BLaER1 treated with 17β-estradiol and CSF1 and Interleukin-3, amounts not matched to agents 10 nM and 100 nM (cell line): ENCODE measurements at regions not wholly inside any gene's neighbourhood (a gene's known extent, or its start where the extent isn't known, plus 50 kb on each side); places are given as distances from the start of the nearest gene placed in this dataset.
"Not testable (repeated sequence)": the region's sequence is repeated elsewhere in the genome, so short reads cannot be mapped to it uniquely, and the experiment has no call there.

ENCODE experiments used
- H3K27ac ChIP-seq, 11 experiments: shearing (Covaris generic); formaldehyde crosslinking; 2 replicates each; pipeline ENCODE4 v1.8.1; 2022
- H3K27me3 ChIP-seq, 11 experiments: shearing (Covaris generic); formaldehyde crosslinking; 2 replicates each; pipeline ENCODE4 v1.8.1; 2022
- H3K36me3 ChIP-seq, 11 experiments: shearing (Covaris generic); formaldehyde crosslinking; 2 replicates each; pipeline ENCODE4 v1.8.1; 2022
- H3K4me1 ChIP-seq, 10 experiments: shearing (Covaris generic); formaldehyde crosslinking; 2 replicates each; pipeline ENCODE4 v1.8.1; 2022
- H3K4me2 ChIP-seq, 11 experiments: shearing (Covaris generic); formaldehyde crosslinking; 2 replicates each; pipeline ENCODE4 v1.8.1; 2022
- H3K4me3 ChIP-seq, 10 experiments: shearing (Covaris generic); formaldehyde crosslinking; 2 replicates each; pipeline ENCODE4 v1.8.1; 2022
- H3K9ac ChIP-seq, 11 experiments: shearing (Covaris generic); formaldehyde crosslinking; 2 replicates each; pipeline ENCODE4 v1.8.1; 2022
- H3K9me3 ChIP-seq, 11 experiments: shearing (Covaris generic); formaldehyde crosslinking; replicated peaks in 1 of 11; 2 replicates each; pipeline ENCODE4 v1.8.1; 2022
- H4K20me1 ChIP-seq, 11 experiments: shearing (Covaris generic); formaldehyde crosslinking; 2 replicates each; pipeline ENCODE4 v1.8.1; 2022
- Cebpa-rat ChIP-seq, 11 experiments: shearing (Covaris generic); IDR thresholded peaks; 2 replicates each; pipeline ENCODE4 v1.8.1; 2022

DNA sequence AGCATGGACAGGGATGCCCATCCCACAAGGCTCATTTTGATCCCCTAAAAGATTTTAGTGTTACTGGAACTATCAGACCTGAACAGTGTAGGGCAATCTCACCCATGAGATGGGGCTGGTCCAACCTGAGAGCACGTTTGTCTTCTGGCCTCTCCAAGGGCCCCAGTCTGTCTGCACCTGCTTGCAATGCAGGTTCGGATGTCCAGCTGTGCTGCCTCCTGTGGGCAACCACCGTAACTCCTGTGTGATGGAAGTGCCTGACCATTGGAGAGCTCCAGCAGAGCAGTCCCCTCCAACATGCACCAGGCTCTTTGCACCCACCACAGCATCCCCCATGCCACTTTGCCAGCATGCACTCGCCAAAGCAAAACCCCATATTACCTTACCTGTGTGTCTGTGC, 290.1 kb upstream of the KCND2 start:
- no peak overlapping the region for H3K4me3 ChIP-seq
- TF ChIP-seq Cebpa-rat (IDR thresholded peaks at IDR 0.05), result no peak
- no peaks in the 10 kb centered on the region for H3K36me3 ChIP-seq
- peaks cover 0 to 12% (median 5%) of the 10 kb centered on the region in 10 experiments; a peak in 8 of 20 replicates for H3K4me1 ChIP-seq
- H3K9ac ChIP-seq, result no peak overlapping the region
- H3K27me3 ChIP-seq, result no peaks in the 10 kb centered on the region
- H4K20me1 ChIP-seq, result no peaks in the 10 kb centered on the region
- no peak overlapping the region for H3K4me2 ChIP-seq
- no peaks in the 10 kb centered on the region for H3K9me3 ChIP-seq
- H3K27ac ChIP-seq, result no peak overlapping the region

DNA sequence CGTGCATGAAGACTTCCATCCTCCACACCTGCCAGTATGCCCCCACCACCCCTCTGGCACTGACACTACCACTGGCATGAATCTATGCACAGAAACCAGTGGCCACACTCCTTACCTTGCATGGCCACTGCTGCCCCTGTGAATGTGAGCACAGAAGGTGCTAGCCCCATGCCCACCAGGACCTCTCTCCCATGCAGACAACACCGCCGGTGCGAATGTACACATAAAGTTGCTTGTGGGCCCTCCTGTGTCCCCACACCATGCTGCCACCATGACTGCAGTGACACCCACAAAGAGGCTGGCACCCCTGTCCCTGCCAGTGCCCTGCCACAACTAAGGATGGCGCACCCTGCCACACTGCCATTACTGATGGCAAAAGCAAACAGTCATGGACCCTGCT, 289.5 kb upstream of the KCND2 start:
- H3K9ac ChIP-seq, result no peak overlapping the region
- 0 out of 22 replicates have a peak overlapping the region, but pooled peaks of 1 of the 11 experiments have one; percentile 23 for H3K4me2 ChIP-seq
- TF ChIP-seq Cebpa-rat (IDR thresholded peaks at IDR 0.05), result no peak
- H3K36me3 ChIP-seq, result no peaks in the 10 kb centered on the region
- no peaks in the 10 kb centered on the region for H3K27me3 ChIP-seq
- H3K27ac ChIP-seq, result no peak overlapping the region
- no peaks in the 10 kb centered on the region for H3K9me3 ChIP-seq
- no peaks in the 10 kb centered on the region for H4K20me1 ChIP-seq
- H3K4me1 ChIP-seq, result peaks cover 0 to 12% (median 5%) of the 10 kb centered on the region in 10 experiments; a peak in 8 of 20 replicates
- H3K4me3 ChIP-seq, result no peak overlapping the region

DNA sequence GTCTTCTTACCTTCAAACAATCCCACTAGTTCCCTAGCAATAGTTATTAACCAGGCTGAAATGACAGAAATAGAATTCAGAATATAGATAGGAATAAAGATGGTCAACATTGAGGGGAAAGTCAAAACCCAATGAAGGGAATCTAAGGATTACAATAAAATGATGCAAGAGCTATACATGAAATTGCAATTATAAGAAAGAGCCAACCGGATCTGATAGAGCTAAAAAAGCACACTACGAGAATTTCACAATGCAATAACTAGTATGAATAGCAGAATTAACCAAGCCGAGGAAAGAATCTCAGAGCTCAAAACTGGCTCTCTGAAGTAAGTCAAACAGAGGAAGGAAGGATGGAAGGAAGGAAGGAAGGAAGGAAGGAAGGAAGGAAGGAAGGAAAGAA, 288.7 kb upstream of the KCND2 start:
- Histone ChIP-seq H3K9ac (no peak overlapping the region), H3K4me3 (no peak overlapping the region), H3K9me3 (no peaks in the 10 kb centered on the region), H3K36me3 (no peaks in the 10 kb centered on the region), H4K20me1 (no peaks in the 10 kb centered on the region), H3K27ac (no peak overlapping the region), H3K4me1 (peaks cover 0 to 12% (median 5%) of the 10 kb centered on the region in 10 experiments; a peak in 8 of 20 replicates), H3K4me2 (peak overlapping the region in 5 of 11 experiments; percentile 4 to 31 (median 18); a peak in 4 of 22 replicates), H3K27me3 (no peaks in the 10 kb centered on the region)
- no peak for TF ChIP-seq Cebpa-rat (IDR thresholded peaks at IDR 0.05)

DNA sequence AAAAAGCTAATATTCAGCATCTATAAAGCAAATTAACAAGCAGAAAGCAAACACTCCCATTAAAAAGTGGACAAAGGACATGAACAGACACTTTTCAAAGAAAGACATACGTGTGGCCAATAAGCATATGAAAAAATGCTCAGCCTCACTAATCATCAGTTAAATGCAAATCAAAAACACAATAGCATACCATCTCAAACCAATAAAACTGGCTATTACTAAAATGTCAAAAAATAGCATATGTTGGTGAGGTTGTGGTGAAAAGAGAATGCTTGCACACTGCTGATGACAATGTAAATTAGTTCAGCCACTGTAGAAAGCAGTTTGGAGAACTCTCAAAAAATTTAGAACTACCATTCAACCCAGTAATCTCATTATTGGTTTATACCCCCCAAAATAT, 284.6 kb upstream of the KCND2 start:
- no peaks in the 10 kb centered on the region for H3K9me3 ChIP-seq
- no peaks in the 10 kb centered on the region for H4K20me1 ChIP-seq

DNA sequence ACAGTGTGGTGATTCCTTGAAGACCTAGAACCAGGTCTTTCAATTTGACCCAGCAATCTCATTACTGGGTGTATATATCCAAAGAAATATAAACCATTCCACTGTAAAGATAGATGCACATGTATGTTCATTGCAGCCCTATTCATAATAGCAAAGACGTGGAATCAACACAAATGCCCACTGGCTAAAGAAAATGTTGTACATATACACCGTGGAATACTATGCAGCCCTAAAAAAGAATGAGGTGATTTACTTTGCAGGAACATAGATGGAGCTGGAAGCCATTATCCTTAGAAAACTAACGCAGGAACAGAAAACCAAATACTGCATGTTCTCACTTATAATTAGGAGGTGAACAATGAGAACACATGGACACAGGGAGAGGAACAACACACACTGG, 278.0 kb upstream of the KCND2 start:
- Histone ChIP-seq H3K4me1 (no peaks in the 10 kb centered on the region), H3K4me3 (no peak overlapping the region)

More for the DNA sequence above, 284.6 kb upstream of the KCND2 start:
- Histone ChIP-seq H3K36me3 (no peaks in the 10 kb centered on the region), H3K4me1 (peaks cover 0 to 12% (median 5%) of the 10 kb centered on the region in 10 experiments; a peak in 8 of 20 replicates), H3K27me3 (no peaks in the 10 kb centered on the region), H3K4me3 (no peak overlapping the region), H3K9ac (no peak overlapping the region), H3K27ac (no peak overlapping the region), H3K4me2 (no peak overlapping the region)
- no peak for TF ChIP-seq Cebpa-rat (IDR thresholded peaks at IDR 0.05)

DNA sequence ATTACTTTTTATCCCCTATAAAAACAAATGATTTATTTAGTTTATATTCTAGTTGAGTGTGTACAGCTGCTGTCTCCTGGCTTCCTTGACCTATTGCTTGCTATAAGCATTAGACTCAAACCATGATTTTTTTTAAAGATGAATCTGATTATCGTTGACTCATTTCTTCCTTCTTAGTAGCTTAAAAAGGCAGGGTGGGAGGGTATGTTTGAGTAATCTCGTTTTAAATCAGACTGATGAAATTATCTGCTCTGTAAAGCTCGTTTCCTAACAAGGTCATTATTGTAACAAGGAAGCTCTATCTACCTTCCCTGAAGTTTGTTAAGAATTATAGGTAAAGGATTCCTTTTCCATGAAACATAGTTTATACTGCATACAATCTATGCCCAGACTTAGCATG, 276.3 kb upstream of the KCND2 start:
- Histone ChIP-seq H4K20me1 (no peaks in the 10 kb centered on the region), H3K27me3 (no peaks in the 10 kb centered on the region), H3K36me3 (no peaks in the 10 kb centered on the region), H3K9ac (no peak overlapping the region), H3K4me3 (no peak overlapping the region), H3K4me1 (no peaks in the 10 kb centered on the region), H3K9me3 (peaks cover 0 to 5% (median 0%) of the 10 kb centered on the region in 11 experiments; a peak in 1 of 22 replicates), H3K27ac (no peak overlapping the region), H3K4me2 (no peak overlapping the region)
- no peak for TF ChIP-seq Cebpa-rat (IDR thresholded peaks at IDR 0.05)

More for the DNA sequence above, 278.0 kb upstream of the KCND2 start:
- no peak for TF ChIP-seq Cebpa-rat (IDR thresholded peaks at IDR 0.05)
- Histone ChIP-seq H3K4me2 (no peak overlapping the region), H3K36me3 (no peaks in the 10 kb centered on the region), H3K9me3 (peaks cover 0 to 5% (median 0%) of the 10 kb centered on the region in 11 experiments; a peak in 1 of 22 replicates), H3K9ac (no peak overlapping the region), H3K27ac (no peak overlapping the region), H3K27me3 (no peaks in the 10 kb centered on the region), H4K20me1 (no peaks in the 10 kb centered on the region)

DNA sequence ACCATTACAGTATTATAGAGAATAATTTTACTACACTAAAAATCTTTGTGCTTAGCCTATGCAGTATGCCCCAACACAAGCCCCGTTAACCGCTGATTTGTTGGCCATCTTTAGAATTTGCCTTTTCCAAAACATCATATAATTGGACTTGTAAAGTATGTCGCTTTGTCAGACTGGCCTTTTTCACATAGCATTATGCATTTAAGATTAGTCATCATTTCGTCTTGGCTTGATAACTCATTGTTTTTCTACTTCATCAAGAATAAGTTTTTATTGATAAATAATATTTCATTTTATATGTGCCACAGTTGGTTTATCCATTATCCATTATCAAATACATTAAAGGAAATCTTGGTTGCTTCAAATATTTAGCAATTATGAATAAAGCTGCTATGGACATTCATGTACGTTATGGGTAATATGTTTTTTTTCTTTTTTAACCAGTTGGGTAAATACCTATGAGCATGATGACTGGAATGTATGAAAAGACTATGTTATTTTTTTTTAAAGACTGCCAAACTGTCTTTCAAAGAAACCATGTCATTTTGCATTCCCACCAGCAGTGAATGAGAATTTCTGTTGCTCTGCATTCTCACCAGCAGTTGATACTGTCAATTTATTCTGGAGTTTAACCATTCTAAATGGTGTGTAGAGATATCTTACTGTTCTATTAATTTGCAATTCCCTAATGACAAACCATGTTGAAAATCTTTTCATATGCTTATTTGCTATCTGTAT, 273.1 kb upstream of the KCND2 start:
- H3K27me3 ChIP-seq, result no peaks in the 10 kb centered on the region
- no peak overlapping the region for H3K4me2 ChIP-seq
- H3K4me1 ChIP-seq, result no peaks in the 10 kb centered on the region
- TF ChIP-seq Cebpa-rat (IDR thresholded peaks at IDR 0.05), result no peak
- no peak overlapping the region for H3K4me3 ChIP-seq
- no peaks in the 10 kb centered on the region for H4K20me1 ChIP-seq
- H3K9ac ChIP-seq, result no peak overlapping the region
- no peak overlapping the region for H3K27ac ChIP-seq
- H3K9me3 ChIP-seq, result peaks cover 0 to 3% (median 0%) of the 10 kb centered on the region in 11 experiments; a peak in 1 of 22 replicates
- no peaks in the 10 kb centered on the region for H3K36me3 ChIP-seq

DNA sequence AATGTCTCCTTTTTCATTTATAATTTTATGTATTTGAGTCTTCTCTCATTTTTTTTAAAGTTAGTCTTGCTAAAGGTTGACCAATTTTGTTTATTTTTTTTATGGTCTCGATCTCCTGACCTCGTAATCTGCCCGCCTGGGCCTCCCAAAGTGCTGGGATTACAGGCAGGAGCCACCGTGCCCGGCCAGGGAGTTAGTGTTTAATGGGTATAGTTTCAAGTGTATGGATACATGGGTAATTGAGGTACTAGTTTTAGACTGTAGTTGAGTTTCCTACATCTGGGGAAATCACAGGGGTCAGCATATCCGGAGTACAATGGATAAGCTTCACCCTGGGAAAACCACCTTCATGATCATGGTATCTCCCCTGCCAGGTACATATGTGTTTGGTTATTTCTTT, 267.3 kb upstream of the KCND2 start:
- H3K27me3 ChIP-seq, result no peaks in the 10 kb centered on the region
- H3K9me3 ChIP-seq, result no peaks in the 10 kb centered on the region
- H3K4me1 ChIP-seq, result no peaks in the 10 kb centered on the region
- H3K36me3 ChIP-seq, result no peaks in the 10 kb centered on the region
- H4K20me1 ChIP-seq, result no peaks in the 10 kb centered on the region
- no peak overlapping the region for H3K27ac ChIP-seq
- no peak overlapping the region for H3K4me3 ChIP-seq
- no peak overlapping the region for H3K9ac ChIP-seq
- H3K4me2 ChIP-seq, result no peak overlapping the region
- no peak for TF ChIP-seq Cebpa-rat (IDR thresholded peaks at IDR 0.05)

DNA sequence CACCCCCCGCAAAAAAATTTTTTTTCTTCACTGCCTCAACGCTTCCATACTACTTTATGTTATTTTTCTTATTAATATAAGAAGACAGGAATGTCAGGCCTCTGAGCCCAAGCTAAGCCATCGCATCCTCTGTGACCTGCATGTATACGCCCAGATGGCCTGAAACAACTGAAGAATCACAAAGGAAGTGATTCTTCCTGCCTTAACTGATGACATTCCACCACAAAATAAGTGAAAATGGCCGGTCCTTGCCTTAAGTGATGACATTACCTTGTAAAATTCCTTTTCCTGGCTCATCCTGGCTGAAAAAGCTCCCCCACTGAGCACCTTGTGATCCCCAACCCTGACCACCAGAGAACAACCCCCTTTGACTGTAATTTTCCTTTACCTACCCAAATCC, 258.7 kb upstream of the KCND2 start:
- H3K9ac ChIP-seq, H3K27me3 ChIP-seq, H4K20me1 ChIP-seq, H3K27ac ChIP-seq, H3K4me2 ChIP-seq, H3K36me3 ChIP-seq, H3K4me1 ChIP-seq, H3K9me3 ChIP-seq, H3K4me3 ChIP-seq: not testable (repeated sequence)

DNA sequence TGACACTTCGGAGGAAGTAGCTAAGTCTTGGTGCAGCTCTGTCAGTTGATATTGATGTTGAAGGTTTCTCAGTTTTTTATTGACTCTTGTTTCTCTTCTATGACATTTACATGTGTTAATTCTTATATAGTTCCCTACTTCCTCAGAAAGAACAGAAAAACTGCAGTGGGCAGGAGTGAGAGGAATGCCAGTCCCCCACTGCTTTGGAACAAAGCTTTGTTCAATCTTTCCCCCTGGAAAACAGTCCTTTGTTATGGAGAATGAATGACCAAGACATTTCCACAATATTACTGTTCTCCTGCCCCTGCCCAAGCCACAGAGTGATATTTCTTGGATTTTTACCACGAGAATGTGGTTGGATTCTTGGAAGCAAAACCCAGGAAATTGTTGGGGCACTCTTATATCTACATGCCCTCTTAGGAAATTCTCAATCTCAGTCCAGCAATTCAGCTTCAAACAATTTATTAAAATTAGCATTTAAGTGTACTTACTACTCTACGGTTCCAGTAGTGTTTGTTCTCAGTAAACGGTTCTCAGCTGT, 258.0 kb upstream of the KCND2 start:
- Histone ChIP-seq H3K36me3 (no peaks in the 10 kb centered on the region), H3K4me3 (no peak overlapping the region), H3K4me2 (no peak overlapping the region), H3K9ac (no peak overlapping the region), H3K27ac (no peak overlapping the region), H3K27me3 (no peaks in the 10 kb centered on the region), H4K20me1 (no peaks in the 10 kb centered on the region), H3K4me1 (no peaks in the 10 kb centered on the region), H3K9me3 (no peaks in the 10 kb centered on the region)
- TF ChIP-seq Cebpa-rat (IDR thresholded peaks at IDR 0.05), result no peak
